ENCODE measurements at regions not wholly inside any gene's neighbourhood (a gene's known extent, or its start where the extent isn't known, plus 50 kb on each side); places are given as distances from the start of the nearest gene placed in this dataset.

GRCh38 chr10:108789336-108789735 lies 1134.0 kb downstream of the XPNPEP1 start:
- Histone ChIP-seq H3K27me3 (ENCODE audit: control insufficient read depth, insufficient read depth, low read length) (no peaks in the 10 kb centered on the region), H3K9me1 (ENCODE audit: insufficient read depth, low read length) (no peaks in the 10 kb centered on the region), H3K9ac (ENCODE audit: low read depth, low read length) (no peak overlapping the region), H3K4ac (ENCODE audit: low read depth, low read length) (no peak overlapping the region), H4K91ac (ENCODE audit: insufficient read depth, low read depth, low read length) (no peak overlapping the region), H2AFZ (replicated peaks; ENCODE audit: low read length, poor library complexity) (no peak overlapping the region), H2BK5ac (ENCODE audit: low read depth, low read length, poor library complexity, severe bottlenecking) (no peak overlapping the region), H3K27ac (ENCODE audit: insufficient read depth, low read length) (no peak overlapping the region), H4K20me1 (ENCODE audit: insufficient read depth, low read length) (no peaks in the 10 kb centered on the region), H2AK9ac (replicated peaks; ENCODE audit: low read depth, low read length, poor library complexity) (no peak overlapping the region), H2BK20ac (ENCODE audit: low read depth, low read length) (no peak overlapping the region), H3K56ac (ENCODE audit: extremely low read depth, insufficient read depth, low read length) (no peak overlapping the region), H2BK120ac (ENCODE audit: low read depth, low read length) (no peak overlapping the region), H3K4me1 (ENCODE audit: control insufficient read depth, insufficient read depth, low read length) (no peaks in the 10 kb centered on the region; the same call in 1 of the 2 replicates), H3K14ac (replicated peaks; ENCODE audit: low read depth, low read length) (no peak overlapping the region), H3K18ac (ENCODE audit: low read depth, low read length) (no peak overlapping the region), H3K4me2 (ENCODE audit: low read depth, low read length) (no peak overlapping the region), H3K36me3 (ENCODE audit: control insufficient read depth, insufficient read depth, low read length) (no peaks in the 10 kb centered on the region), H3K4me3 (ENCODE audit: insufficient read depth, low read depth, low read length) (no peak overlapping the region), H3K79me1 (ENCODE audit: low read depth in 1 of 2, low read length in 2 of 2) (no peaks in the 10 kb centered on the region), H3K9me3 (ENCODE audit: control insufficient read depth, insufficient read depth, low read length) (peaks cover 4% of the 10 kb centered on the region; the same call in 1 of the 2 replicates), H2AK5ac (ENCODE audit: low read depth, low read length) (no peak overlapping the region), H3K23ac (ENCODE audit: low read depth, low read length) (no peak overlapping the region), H4K5ac (ENCODE audit: low read depth, low read length) (no peak overlapping the region), H4K8ac (ENCODE audit: low read depth in 2 of 2, low read length in 2 of 2) (no peak overlapping the region), H2BK15ac (ENCODE audit: low read depth, low read length) (no peak overlapping the region)
- no CpG with 5 or more reads among the region's 2 CpGs for WGBS, 2 experiments (ENCODE audit: extremely low coverage in 2 of 2, insufficient read length in 1 of 2)
- in situ Hi-C loops (cut with MboI; ENCODE audit: low sequenced_read_pairs), result no loop called here
- ChIA-PET POLR2A (ENCODE audit: unreplicated experiment) (no interaction called here), CTCF (no interaction called here)
- DNase-seq (no peak), ATAC-seq (ENCODE audit: low read depth) (no peak)
- dilution Hi-C loops (cut with HindIII; ENCODE audit: low sequenced_read_pairs, unreplicated experiment), result no loop called here
- no TSS peak for BruUV-seq (replicated peaks)
- no peak for TF ChIP-seq BHLHE40 (IDR thresholded peaks at IDR 0.05; ENCODE audit: low read depth, low read length)
- no peak for TF ChIP-seq SMC3 (IDR thresholded peaks at IDR 0.05; ENCODE audit: low read depth, low read length)
- no peak for TF ChIP-seq FOS (IDR thresholded peaks at IDR 0.05; ENCODE audit: low read depth, low read length)
- TF ChIP-seq ELK1 (IDR thresholded peaks at IDR 0.05; ENCODE audit: borderline replicate concordance, low read depth, low read length), result no peak
- no peak for TF ChIP-seq CEBPB (IDR thresholded peaks at IDR 0.05; ENCODE audit: low read depth, low read length)
- no peak for TF ChIP-seq NFE2L2 (IDR thresholded peaks at IDR 0.05; ENCODE audit: low read depth, low read length)
- no peak for TF ChIP-seq RFX5 (IDR thresholded peaks at IDR 0.05; ENCODE audit: low read depth, low read length)
- no peak for TF ChIP-seq RCOR1 (IDR thresholded peaks at IDR 0.05; ENCODE audit: insufficient replicate concordance, low read length)
- no peak for TF ChIP-seq CTCF (conservative IDR thresholded peaks at IDR 0.05; ENCODE audit: low read depth, low read length)
- TF ChIP-seq RAD21 (IDR thresholded peaks at IDR 0.05; ENCODE audit: low read length), result no peak
- no peak for TF ChIP-seq MXI1 (IDR thresholded peaks at IDR 0.05; ENCODE audit: borderline replicate concordance, low read depth, low read length)
- no peak for TF ChIP-seq MAFK (IDR thresholded peaks at IDR 0.05; ENCODE audit: low read depth, low read length)
- TF ChIP-seq, protein P1, sequence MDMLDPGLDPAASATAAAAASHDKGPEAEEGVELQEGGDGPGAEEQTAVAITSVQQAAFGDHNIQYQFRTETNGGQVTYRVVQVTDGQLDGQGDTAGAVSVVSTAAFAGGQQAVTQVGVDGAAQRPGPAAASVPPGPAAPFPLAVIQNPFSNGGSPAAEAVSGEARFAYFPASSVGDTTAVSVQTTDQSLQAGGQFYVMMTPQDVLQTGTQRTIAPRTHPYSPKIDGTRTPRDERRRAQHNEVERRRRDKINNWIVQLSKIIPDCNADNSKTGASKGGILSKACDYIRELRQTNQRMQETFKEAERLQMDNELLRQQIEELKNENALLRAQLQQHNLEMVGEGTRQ (IDR thresholded peaks at IDR 0.05; ENCODE audit: low read depth, low read length), result no peak
- no peak for TF ChIP-seq MAZ (IDR thresholded peaks at IDR 0.05; ENCODE audit: borderline replicate concordance, low read depth, low read length)
- TF ChIP-seq POLR2A (IDR thresholded peaks at IDR 0.05; ENCODE audit: low read depth, low read length), result no peak
- no peak for TF ChIP-seq CHD1 (IDR thresholded peaks at IDR 0.05; ENCODE audit: low read depth, low read length)
- intact Hi-C loops (cut with micrococcal nuclease), result no loop called here

Data from IMR-90 (cell line).